ENCODE measurements at regions not wholly inside any gene's neighbourhood (a gene's known extent, or its start where the extent isn't known, plus 50 kb on each side); places are given as distances from the start of the nearest gene placed in this dataset.

- TF ChIP-seq CTCF (IDR thresholded peaks at IDR 0.05), result no peak
- TF ChIP-seq POLR2A (IDR thresholded peaks at IDR 0.05), result no peak
Measured at GRCh38 chr14:71437870-71438269, 494.4 kb upstream of the RGS6 start.

Measured in right lobe of liver (tissue), 4 donors.